Parathyroid adenoma (tissue), 2 donors: ENCODE measurements at regions not wholly inside any gene's neighbourhood (a gene's known extent, or its start where the extent isn't known, plus 50 kb on each side); places are given as distances from the start of the nearest gene placed in this dataset.

Source experiments
- H2AFZ ChIP-seq: fragments of 300-600 bp; sonication (generic); one replicate; pipeline ENCODE4 v1.7.0; 2017; ENCODE audit warnings: antibody characterized with exemption, mild to moderate bottlenecking
- H3K27ac ChIP-seq: fragments of 300-600 bp; sonication (generic); one replicate; pipeline ENCODE4 v1.7.0; 2017
- H3K27me3 ChIP-seq: fragments of 300-600 bp; sonication (generic); one replicate; pipeline ENCODE4 v1.7.0; 2017; ENCODE audit warnings: low read length; ENCODE audit not compliant: control insufficient read depth, insufficient read depth
- H3K36me3 ChIP-seq: fragments of 300-600 bp; sonication (generic); one replicate; pipeline ENCODE4 v1.7.0; 2017; ENCODE audit warnings: low read length; ENCODE audit not compliant: control insufficient read depth, insufficient read depth
- H3K4me1 ChIP-seq: fragments of 300-600 bp; sonication (generic); one replicate; pipeline ENCODE4 v1.7.0; 2017; ENCODE audit warnings: control low read depth
- H3K4me2 ChIP-seq: fragments of 300-600 bp; sonication (generic); one replicate; pipeline ENCODE4 v1.7.0; 2017; ENCODE audit warnings: low read length
- H3K4me3 ChIP-seq: fragments of 300-600 bp; sonication (generic); one replicate; pipeline ENCODE4 v1.7.0; 2017; ENCODE audit warnings: low read depth, low read length
- H3K79me2 ChIP-seq: fragments of 300-600 bp; sonication (generic); one replicate; pipeline ENCODE4 v1.7.0; 2017; ENCODE audit warnings: control low read depth
- H3K9ac ChIP-seq: fragments of 300-600 bp; sonication (generic); one replicate; pipeline ENCODE4 v1.7.0; 2017; ENCODE audit warnings: mild to moderate bottlenecking
- H3K9me3 ChIP-seq: fragments of 300-600 bp; sonication (generic); one replicate; pipeline ENCODE4 v1.7.0; 2017; ENCODE audit warnings: low read length; ENCODE audit not compliant: control insufficient read depth
- CTCF ChIP-seq: fragments of 300-600 bp; sonication (generic); IDR thresholded peaks from one replicate; pipeline ENCODE4 v1.7.0; 2017; ENCODE audit warnings: antibody characterized with exemption, mild to moderate bottlenecking
- donor health status: primary hyperparathyroidism.

- Histone ChIP-seq H2AFZ (no peak overlapping the region), H3K27me3 (no peaks in the 10 kb centered on the region), H3K4me1 (no peaks in the 10 kb centered on the region), H3K4me2 (no peak overlapping the region), H3K4me3 (no peak overlapping the region), H3K27ac (no peak overlapping the region), H3K9ac (no peak overlapping the region), H3K79me2 (no peaks in the 10 kb centered on the region), H3K9me3 (no peaks in the 10 kb centered on the region), H3K36me3 (no peaks in the 10 kb centered on the region)
- no peak for TF ChIP-seq CTCF
Observed at GRCh38 chr5:31104775-31105174, 88.7 kb upstream of the CDH6 start.

GRCh38 chr5:31100781-31101310 lies 92.6 kb upstream of the CDH6 start:
- no peak overlapping the region for H2AFZ ChIP-seq
- H3K36me3 ChIP-seq = no peaks in the 10 kb centered on the region
- H3K9ac ChIP-seq = no peak overlapping the region
- no peaks in the 10 kb centered on the region for H3K79me2 ChIP-seq
- no peak overlapping the region for H3K27ac ChIP-seq
- no peak overlapping the region for H3K4me2 ChIP-seq
- H3K9me3 ChIP-seq = no peaks in the 10 kb centered on the region
- H3K4me1 ChIP-seq = no peaks in the 10 kb centered on the region
- H3K27me3 ChIP-seq = no peaks in the 10 kb centered on the region
- H3K4me3 ChIP-seq = no peak overlapping the region
- TF ChIP-seq CTCF = no peak

- Histone ChIP-seq H3K27ac (no peak overlapping the region), H3K4me3 (no peak overlapping the region), H3K9ac (no peak overlapping the region), H3K27me3 (no peaks in the 10 kb centered on the region), H3K4me2 (no peak overlapping the region), H3K9me3 (no peaks in the 10 kb centered on the region), H3K36me3 (no peaks in the 10 kb centered on the region), H3K4me1 (no peaks in the 10 kb centered on the region), H2AFZ (no peak overlapping the region), H3K79me2 (no peaks in the 10 kb centered on the region)
- TF ChIP-seq CTCF = no peak
Observed at GRCh38 chr5:31100047-31100575, 93.4 kb upstream of the CDH6 start.

- Histone ChIP-seq H3K27ac (no peak overlapping the region), H3K4me3 (no peak overlapping the region), H3K9me3 (no peaks in the 10 kb centered on the region), H3K27me3 (no peaks in the 10 kb centered on the region), H2AFZ (no peak overlapping the region), H3K79me2 (no peaks in the 10 kb centered on the region), H3K4me2 (no peak overlapping the region), H3K9ac (no peak overlapping the region), H3K4me1 (no peaks in the 10 kb centered on the region), H3K36me3 (no peaks in the 10 kb centered on the region)
- TF ChIP-seq CTCF = no peak
Observed at GRCh38 chr5:31098811-31099210, 94.7 kb upstream of the CDH6 start.

- TF ChIP-seq CTCF = no peak
- H3K27ac ChIP-seq = no peak overlapping the region
- H3K79me2 ChIP-seq = no peaks in the 10 kb centered on the region
- no peak overlapping the region for H3K9ac ChIP-seq
- H3K4me1 ChIP-seq = no peaks in the 10 kb centered on the region
- H3K36me3 ChIP-seq = no peaks in the 10 kb centered on the region
- H3K4me3 ChIP-seq = no peak overlapping the region
- no peak overlapping the region for H2AFZ ChIP-seq
- H3K4me2 ChIP-seq = no peak overlapping the region
- H3K9me3 ChIP-seq = no peaks in the 10 kb centered on the region
- H3K27me3 ChIP-seq = no peaks in the 10 kb centered on the region
Observed at GRCh38 chr5:31097851-31098250, 95.6 kb upstream of the CDH6 start.
